GM19099 (cell line): ENCODE measurements at regions not wholly inside any gene's neighbourhood (a gene's known extent, or its start where the extent isn't known, plus 50 kb on each side); places are given as distances from the start of the nearest gene placed in this dataset.

Experiments
- POLR2A ChIP-seq: IDR thresholded peaks from 3 replicates; pipeline ENCODE4 v1.6.1; 2011; ENCODE audit warnings: low read depth; ENCODE audit not compliant: insufficient read length; ENCODE audit errors: extremely low read depth

- no peak for TF ChIP-seq POLR2A
Measured at GRCh38 chr1:178595491-178595890, 82.6 kb downstream of the TEX35 start.

- TF ChIP-seq POLR2A = no peak
Measured at GRCh38 chr1:178599087-178599486, 86.2 kb downstream of the TEX35 start.

DNA sequence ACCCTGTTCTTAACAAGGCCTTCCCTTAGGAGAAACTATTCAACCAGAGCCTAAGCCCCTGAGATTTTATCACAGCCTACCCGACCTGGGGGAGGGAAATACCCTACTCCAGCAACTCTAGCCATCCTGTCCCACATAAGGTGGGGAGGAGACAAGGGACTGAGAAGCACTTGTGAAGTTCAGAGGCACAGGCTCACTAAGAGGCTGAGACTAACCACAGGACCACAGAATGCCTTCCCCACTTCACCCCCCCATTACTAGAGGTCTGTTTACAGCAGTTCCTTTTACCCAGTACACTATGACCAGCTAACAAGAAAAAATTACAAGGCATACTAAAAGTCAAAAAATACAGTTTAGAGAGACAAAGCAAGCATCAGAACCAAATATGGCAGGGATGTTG lies 86.8 kb downstream of the TEX35 start:
- TF ChIP-seq POLR2A = no peak

GRCh38 chr1:178603926-178604325 lies 91.0 kb downstream of the TEX35 start:
- TF ChIP-seq POLR2A = no peak

DNA sequence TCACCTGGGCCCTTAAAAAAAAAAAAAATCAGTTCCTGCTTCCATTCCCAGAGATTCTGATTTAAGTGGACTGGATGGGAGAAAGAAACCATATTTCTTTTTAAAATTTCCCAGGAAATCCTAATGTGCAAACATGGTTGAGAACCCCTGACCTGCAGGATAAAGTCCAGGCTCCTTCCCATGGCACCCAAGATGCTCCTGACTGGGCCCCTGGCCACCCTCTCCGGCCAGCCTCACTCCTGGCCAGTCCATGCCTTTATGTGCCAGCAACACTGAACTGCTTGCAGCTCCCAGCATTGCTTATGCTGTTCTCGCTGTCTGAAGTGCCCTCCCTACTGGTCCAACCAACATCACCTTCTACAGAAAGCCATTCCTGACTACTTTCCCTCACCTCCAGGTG lies 93.9 kb downstream of the TEX35 start:
- no peak for TF ChIP-seq POLR2A

DNA sequence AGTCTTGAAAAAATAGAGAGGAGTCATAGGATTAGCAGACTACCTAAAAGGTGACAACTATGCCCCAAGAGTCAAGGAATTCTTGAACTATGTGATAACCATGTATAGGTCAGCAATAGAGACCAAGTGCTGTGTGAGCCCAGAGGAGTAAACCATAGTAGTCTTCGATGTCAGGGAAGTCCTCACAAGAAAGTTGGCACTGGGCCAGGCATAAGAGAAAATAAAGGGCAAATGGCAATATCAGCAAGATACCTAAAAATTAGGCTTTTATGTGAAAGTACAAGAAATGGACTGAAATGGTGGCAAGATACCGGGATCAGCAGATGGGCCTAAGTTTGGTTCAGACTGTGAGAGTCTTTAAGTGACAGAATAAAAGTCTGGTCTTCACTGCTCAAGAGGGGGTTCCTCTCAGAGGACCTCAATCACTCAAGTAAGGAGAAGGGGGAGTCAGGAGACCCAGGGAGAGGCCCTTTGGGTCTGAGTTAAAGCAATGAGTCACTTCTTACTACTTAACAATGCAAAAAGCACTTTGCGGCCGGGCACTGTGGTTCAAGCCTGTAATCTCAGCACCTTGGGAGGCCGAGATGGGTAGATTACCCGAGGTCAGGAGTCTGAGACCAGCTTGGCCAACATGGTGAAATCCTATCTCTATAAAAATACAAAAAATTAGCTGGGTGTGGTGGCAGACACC lies 95.0 kb downstream of the TEX35 start:
- peak; percentile 4 for TF ChIP-seq POLR2A

DNA sequence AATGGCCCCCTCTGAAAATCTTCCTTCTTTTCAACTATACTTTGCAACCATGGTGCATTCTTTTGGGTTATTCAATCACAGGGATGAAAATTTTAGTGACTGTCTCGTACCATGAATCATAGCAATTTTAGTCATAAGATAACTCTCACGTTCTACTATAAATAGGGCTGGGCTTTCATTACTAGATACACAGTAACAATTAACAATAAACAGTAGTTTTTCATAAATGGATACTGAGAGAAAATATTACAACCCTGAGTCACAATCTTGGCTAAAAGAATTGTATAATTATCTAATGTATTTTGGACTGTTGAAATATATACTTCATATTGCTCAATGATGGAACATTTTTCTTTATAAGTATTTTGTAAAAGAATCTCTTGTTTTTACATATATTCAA lies 96.1 kb downstream of the TEX35 start:
- TF ChIP-seq POLR2A = no peak

DNA sequence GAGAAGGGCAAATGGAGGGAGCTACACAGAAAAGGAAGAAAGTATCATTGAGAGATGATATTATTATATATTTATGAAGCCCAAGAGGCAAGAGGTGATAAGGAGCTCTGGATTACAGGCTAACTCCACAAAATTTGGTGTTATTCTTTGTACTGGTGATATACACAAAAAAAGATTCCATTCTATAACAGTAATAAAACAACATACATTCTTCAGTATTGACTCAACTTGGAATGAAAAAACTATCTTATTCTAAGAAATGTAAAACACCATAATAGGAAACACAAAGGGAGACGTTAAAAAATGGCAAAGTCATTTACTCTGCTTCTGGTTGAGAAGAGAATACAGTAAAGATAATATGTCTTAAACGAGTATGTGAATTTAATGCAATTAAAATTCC lies 99.4 kb downstream of the TEX35 start:
- no peak for TF ChIP-seq POLR2A

DNA sequence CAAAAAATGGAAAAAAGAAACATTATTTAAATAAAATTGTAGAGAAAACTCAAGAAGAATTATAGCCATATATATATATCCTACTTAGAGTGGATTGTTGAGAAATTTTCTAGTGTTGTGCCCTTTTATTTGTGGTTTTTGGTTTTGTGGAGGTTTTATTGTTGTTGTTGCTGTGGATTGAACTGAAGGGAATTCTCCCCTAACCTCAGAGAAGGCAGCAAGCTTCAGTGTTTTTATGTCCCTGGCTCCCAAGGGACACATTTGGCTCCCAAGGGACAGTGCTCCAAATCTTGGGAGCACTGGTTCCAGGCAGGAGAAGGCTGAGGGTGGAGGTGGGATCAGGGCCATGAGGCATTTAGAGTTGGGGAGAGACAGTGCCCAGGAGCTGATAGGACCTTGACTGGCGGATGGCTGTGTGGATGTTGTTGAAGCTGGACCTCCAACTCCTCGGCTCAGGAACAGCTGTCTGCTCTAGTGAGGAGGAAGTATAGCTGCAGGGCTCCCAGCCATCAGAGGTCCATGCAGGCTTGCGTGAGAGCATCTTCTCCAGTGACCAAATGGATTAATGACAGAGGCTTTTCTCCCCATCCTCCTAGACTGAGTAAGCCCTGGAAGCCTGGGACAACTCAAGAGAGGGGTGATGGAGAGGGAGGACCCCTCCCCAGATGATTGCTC lies 100.5 kb downstream of the TEX35 start:
- TF ChIP-seq POLR2A = no peak

- no peak for TF ChIP-seq POLR2A
Measured at GRCh38 chr1:178614286-178614685, 101.4 kb downstream of the TEX35 start.

GRCh38 chr1:178619042-178619927 lies 105.8 kb upstream of the RALGPS2 start:
- no peak for TF ChIP-seq POLR2A

GRCh38 chr1:178620584-178621475 lies 104.2 kb upstream of the RALGPS2 start:
- no peak for TF ChIP-seq POLR2A

DNA sequence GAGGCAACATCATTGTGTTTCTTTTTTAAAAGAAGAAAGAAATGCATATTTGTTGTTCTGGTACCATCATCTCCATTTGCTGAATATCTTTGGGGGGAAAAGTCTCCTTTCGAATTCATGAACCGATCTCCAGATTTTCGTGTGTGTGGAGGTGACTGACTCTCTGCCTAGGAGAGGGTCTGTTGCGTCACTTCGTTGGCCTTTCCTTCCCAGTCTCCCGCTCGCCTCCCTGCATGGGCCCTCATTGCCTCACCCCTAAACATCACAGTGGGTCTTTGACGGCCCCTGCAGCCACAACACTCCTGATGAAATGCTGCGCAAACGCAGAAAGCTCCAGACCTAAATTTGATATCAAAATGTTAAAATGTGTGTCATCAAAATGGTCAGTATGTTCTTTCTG lies 103.2 kb upstream of the RALGPS2 start:
- no peak for TF ChIP-seq POLR2A

- no peak for TF ChIP-seq POLR2A
Measured at GRCh38 chr1:178625695-178626094, 99.3 kb upstream of the RALGPS2 start.

- TF ChIP-seq POLR2A = no peak
Measured at GRCh38 chr1:178627037-178627436, 98.0 kb upstream of the RALGPS2 start.

DNA sequence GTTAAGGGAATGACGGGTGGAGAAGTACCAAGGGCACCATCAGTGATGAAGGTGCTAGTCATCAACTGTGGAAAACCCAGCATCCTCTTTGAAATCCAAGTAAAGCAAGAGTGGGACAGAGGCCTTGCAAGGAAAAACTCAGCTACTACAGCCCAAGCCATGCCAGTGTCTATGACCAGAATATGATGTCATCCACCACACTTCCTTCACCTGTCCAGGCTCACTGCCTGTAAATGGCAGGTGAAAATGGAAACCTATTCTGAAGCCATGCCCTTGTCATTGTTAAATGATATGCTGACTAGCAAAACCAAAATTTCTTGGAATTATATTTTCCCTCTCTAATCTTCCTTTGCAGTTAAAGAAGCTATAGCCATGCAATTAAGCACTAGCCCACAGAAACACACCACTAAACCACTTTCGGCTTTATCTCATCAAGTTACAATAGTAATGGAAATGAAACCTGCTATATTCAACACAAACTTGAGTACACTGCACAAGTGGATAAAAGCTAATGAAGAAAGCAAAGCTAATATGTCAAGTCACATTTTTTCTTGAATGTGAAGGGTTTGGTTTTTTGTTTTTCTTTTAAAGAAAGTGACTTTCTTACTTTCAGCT lies 96.3 kb upstream of the RALGPS2 start:
- no peak for TF ChIP-seq POLR2A
